ENCODE measurements at regions not wholly inside any gene's neighbourhood (a gene's known extent, or its start where the extent isn't known, plus 50 kb on each side); places are given as distances from the start of the nearest gene placed in this dataset.

- no peak for TF ChIP-seq ZNF407 (CRISPR knock-in tag; IDR thresholded peaks at IDR 0.05; ENCODE audit: not compliant biosample characterization)
- no peak for TF ChIP-seq PATZ1 (CRISPR knock-in tag; IDR thresholded peaks at IDR 0.05)
- no peak for TF ChIP-seq ZBED4 (CRISPR knock-in tag; IDR thresholded peaks at IDR 0.05; ENCODE audit: borderline replicate concordance)
- TF ChIP-seq SRSF9 (IDR thresholded peaks at IDR 0.05; ENCODE audit: borderline replicate concordance, insufficient read depth, low read depth, low read length, poor library complexity, severe bottlenecking), result no peak
- no peak for TF ChIP-seq ZFP90 (CRISPR knock-in tag; IDR thresholded peaks at IDR 0.05; ENCODE audit: borderline replicate concordance)
- TF ChIP-seq ASH2L (IDR thresholded peaks at IDR 0.05; ENCODE audit: insufficient read length, low read depth, low read length), result no peak
These were observed 498.1 kb downstream of the TLE1 start (continued) for GRCh38 chr9:81191222-81191621.
